GM19463 (cell line): ENCODE measurements at regions not wholly inside any gene's neighbourhood (a gene's known extent, or its start where the extent isn't known, plus 50 kb on each side); places are given as distances from the start of the nearest gene placed in this dataset.

Experiments
- ATAC-seq: cut with Tn5 transposase; IDR thresholded peaks from one replicate; pipeline ENCODE4 v1.9.1; 2021; ENCODE audit warnings: mild to moderate bottlenecking, moderate library complexity; ENCODE audit not compliant: unreplicated experiment

DNA sequence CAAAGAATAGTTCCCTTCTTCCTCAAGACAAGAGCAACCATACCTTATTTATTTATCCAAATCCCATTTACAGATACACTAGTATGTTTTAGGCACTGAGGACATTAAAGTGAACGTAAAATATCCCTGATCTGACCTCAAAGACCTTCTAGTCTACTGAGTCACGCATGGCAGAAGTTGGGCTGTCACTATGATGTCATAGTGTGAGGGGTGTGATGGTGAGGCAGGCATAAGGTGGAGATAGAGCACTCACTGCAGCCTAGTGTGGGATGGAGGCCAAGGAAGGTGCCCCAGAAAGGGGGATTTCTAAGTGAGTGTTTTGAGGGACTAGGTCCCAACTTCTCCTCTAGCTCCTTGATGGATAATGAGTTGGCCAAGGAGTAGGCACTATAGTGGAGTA lies 249.5 kb upstream of the SKOR2 start:
- ATAC-seq, result no peak

DNA sequence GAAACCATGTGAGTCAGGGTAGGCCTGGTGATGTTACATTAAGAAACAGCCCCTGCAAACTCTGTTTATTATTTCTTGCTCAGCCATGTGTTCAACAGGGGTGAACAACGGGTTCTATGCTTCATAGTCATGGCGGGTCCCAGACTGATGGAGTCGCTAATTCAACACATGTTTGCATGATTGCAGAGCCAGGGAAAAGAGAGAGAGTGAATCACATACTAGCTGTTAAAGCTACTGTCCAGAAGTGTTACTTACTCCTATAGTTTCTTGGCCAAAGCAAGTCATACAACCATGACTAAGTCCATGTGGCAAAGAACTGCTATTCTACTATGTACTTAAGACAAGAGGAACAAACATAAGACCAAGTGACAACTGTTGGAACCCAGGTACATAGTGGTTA lies 241.2 kb upstream of the SKOR2 start:
- no peak for ATAC-seq

DNA sequence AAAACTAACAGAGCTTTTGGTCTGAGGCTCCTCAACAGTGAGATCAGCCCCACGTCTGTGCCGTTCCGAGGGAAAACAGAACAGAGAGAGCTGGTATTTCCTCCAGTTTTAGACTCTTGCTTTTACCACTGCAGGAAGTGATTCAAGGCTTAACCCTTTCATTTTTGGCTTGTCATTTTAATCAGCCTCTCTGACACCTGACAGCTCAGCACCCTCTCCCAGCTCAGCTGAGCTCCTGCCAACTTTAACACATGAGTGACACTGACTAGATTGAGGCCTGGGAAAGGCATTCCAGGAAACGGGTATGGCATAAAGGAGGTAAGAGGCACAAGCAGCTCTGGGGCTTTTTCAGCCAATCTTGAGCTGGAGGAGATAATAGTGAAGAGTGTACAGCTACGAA lies 239.4 kb upstream of the SKOR2 start:
- ATAC-seq, result no peak

DNA sequence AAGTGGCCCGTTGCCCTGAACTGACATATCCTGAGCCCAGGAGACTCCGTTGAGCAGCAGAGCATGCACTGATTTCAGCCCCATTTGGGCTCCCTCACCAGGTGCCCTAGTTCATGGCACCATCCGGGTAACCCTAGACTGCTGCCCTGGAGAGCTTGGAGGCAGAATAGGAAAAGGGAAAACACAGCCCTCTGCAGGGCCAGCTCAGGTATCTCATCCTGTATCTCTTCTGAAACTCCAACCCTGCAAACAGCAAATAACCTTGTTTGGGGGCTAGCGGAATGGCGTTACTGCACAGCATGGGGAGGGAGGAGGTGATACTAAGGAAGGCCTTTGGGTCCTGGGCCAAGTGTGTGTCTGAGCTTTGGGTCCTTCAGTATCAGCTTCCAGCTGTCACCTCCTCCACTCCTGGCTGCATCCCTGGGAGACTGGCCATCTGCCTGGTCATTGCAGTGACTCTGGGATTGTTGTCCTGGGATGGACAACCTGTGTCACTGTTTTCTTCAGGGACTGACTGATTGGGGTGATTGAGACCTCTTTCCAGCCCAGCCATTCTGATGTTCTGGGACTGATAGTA lies 233.8 kb upstream of the SKOR2 start:
- ATAC-seq, result no peak

DNA sequence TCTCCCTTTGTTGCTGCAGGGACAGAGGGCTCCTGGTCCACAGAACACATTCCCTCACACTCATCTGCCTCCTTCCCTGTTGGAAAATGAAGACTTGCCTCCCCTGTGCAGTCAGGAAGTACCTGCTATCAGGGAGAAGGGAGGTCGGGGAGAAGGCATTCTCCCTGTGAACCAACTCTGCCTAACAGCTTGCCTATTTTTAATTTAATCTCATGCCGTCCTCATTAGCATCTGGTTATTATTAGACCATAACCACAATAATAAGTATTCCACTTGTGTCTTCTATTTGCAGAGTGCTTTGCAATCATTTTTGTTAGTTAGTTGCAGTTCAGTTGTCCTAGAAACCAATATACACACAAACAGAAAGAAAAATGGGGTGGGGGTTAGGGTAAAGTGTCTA lies 232.6 kb upstream of the SKOR2 start:
- ATAC-seq, result no peak

DNA sequence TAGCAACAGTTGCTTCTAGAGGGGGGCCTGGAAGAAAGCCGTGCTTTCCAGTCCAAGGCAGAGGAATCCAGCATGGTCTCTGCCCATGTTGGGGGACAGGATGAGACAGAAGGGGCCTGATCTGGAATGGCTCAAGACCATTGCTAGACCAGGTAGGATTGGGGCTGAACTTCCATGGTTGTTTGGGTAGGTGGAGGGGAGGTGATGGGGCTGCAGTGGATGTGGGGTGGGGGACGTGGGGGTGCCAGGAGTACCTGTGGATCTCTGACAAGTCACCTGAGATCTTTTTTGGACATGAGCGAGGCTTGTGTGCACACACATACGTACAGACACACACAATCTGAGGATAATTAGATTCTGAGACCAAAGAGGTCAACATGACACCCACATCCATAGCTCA lies 228.7 kb upstream of the SKOR2 start:
- ATAC-seq, result no peak

DNA sequence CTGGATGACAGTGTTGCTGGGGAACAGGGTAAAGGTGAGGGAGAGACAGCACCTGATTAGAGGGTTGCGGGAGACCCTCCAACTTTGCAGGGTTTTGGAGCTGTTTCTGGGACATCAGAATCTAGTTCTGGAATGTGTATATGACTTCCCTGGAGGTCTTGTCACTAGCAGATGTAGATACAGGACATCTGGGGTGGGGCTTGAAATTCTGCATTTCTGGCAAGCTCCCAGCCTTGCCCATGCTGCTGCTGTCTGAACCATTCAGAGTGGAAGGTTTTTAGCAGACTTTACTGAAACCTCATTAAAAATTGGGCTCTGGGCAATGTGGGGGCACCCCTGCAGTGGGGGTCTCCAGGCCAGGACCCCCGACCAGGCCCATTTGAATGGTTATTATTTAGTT lies 220.3 kb upstream of the SKOR2 start:
- ATAC-seq, result no peak

DNA sequence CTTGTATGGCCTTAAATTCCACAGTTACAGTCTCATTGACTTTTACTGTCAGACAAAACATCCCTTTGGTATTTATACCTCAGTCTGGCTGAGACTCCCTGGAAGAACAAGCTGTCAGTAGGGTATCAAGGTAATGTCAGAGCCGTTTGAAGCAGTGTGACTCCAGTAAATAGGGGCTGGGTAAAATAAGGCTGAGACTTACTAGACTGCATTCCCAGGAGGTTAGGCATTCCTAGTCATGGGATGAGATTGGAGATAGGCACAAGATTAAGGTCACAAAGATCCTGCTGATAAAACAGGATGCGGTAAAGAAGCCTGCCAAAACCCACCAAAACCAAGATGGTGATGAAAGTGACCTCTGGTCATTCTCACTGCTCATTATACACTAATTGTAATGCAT lies 219.5 kb upstream of the SKOR2 start:
- no peak for ATAC-seq

DNA sequence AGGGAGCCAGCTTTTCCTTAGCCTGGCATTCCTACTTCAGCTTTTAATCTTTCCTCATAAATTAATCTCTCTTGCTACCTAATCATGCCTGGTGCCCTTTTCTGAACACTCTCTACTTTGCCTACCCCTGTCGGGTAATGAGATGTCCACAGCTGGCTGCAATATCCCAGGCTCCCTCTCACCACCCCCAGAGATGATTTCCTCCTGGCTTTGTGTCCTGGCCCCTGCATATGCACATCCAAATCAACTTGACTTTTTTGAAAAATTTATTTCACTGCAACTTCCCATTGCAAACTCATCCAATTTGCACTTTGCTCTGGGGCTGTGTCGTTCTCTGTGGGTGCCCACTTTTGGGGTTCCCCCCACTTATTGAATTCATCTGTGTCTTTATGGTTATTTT lies 218.1 kb upstream of the SKOR2 start:
- ATAC-seq, result no peak

DNA sequence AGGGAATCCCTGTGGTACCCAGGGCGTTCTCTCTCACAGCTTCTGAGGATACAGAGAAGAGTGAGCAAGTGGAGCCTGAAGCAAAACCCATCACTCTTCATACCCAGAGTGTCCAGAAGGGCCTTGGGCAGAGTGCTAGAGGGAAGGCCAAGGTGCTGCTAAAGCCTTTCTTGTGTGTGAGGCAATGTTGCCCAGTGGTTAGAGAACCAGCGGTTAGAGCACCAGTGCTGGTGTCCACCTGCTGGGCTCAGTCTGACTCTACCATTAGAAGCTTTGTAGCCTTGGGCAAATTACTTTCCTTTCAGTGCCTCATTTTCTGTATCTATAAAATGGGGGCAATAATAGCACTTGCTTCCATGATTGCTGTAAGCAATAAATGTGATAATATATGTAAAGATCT lies 210.5 kb upstream of the SKOR2 start:
- ATAC-seq, result no peak

DNA sequence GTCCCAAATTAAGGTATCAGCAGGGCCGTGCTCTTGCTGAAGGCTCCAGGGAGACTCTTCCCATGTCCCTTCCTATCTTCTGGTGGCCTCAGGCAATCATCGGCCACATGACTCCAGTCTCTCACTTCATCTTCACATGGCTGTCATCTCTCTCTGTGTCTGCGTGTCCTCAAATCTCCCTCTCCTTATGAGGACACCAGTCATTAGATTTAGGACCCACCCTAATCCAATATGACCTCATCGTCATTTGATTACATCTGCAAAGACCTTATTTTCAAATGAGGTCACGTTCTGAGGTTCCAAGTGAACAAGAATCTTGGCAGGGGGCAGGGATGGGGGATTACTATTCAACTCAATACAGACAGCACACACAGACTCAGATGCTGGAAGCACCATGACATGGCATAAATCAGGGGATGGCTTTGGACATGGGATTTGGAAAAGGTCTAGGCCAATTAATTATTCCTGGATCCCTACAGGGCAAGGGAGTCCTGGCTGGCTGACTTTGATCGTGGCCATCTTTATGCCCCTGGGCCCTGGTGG lies 210.0 kb upstream of the SKOR2 start:
- ATAC-seq, result no peak

DNA sequence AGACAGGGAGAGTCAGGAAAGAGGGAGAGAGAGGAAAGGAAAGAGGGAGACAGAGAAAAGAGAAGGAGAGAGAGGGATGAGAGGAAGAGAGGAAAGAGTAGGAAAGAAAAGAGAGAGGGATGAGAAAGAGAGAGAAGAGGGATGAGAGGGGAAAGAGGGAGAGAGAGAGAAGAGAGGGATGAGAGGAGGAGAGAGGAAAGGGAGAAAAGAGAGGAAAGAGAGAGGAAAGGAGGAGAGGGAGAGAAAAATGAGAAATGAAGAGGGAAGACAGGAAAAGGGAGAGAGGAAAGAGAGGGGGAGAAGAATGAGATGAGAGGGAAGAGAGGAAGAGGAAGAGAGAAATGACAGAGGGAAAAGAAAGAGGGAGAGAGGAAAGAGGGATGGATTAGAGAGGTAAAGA lies 207.0 kb upstream of the SKOR2 start:
- no peak for ATAC-seq

DNA sequence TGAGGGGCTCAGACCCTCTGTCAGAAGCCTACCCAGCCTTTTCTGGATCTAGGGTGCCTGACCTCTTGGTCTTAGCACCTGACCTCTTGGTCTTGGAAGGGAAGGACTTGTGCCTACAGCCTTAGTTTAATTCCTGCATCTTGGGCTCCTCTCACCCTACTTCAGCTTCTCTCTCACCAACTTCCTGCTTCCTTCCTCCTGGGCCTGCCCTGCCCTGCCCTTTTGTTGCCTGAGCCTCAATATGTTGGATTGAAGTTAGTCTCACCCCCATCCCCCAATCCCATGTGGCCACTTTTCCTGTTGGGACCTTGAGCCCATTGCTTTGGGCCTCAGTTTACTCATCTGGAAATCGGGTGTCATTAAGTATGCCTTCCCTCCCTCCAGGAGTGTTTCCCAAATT lies 206.2 kb upstream of the SKOR2 start:
- no peak for ATAC-seq

DNA sequence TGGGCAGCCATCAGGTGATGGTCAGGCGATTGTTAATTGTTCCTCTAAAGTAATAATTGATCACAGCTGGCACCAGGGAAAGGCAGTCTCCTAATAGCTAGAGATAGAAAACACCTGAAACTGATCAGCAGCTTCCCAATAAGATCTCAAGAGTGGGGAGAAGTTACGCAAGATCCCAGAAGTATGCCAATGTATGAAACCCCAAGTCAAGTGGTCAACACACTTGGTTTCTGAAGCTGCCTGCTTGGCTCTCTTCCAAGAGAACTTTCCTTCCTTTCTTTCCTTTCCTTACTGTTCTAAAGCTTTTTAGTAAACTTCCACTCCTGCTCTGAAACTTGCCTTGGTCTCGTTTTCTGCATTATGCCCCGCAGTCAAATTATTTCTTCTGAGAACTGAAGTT lies 201.6 kb upstream of the SKOR2 start:
- ATAC-seq, result no peak

DNA sequence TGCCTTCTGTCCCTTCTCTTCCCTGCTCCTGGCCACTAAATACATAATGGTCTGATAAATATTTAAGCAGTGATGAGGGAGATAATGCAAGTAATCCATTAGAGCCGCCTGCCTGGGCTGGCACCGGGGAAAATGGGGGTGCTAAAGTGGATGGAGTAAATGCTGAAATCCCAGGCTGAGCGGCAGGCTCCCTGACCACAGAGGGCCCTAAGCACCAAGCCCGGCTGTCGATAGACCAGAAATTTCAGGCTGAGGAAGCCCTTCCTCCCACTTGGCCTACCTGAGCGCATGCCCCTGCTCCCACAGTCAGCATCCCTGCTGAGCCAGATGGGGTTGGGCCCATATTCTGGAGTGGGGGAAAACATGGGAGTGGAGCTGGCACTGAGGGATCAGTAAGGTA lies 197.5 kb upstream of the SKOR2 start:
- ATAC-seq, result no peak

DNA sequence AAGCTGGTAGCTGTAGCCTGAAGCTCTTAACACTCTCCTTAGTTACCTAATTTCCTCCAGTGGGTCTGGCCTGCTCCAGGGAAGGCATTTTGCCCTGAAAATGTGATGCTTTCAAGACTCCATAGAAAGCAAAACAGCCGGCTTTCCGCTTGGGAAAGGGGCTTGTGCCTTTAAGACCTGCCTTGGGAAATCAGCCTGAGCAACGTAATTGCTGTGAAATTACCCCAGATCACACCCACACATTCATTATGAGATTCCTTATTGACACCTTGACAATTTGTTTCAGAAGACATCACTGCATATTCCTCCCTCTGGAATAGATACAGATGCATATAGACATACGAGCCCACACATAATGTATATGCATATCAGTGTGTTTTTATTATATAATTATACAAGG lies 190.5 kb upstream of the SKOR2 start:
- ATAC-seq, result no peak

DNA sequence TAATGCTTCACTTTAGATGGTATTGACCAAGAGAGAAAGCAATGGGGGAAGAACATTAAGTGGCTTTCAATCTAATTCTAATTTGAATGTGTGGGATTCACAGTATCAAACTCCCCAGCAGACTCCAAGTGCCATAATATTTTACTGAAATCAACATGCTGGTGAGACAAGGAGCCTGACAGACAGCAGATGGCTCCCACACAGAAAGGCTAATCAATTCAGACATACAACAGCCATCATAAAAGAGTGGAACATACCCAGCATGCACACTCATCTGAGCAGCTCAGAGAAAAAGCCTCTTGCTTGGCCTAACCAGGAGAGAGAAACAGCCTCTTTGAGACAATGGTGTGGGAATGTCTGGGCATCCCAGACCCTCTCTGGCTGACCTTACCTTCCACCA lies 186.5 kb upstream of the SKOR2 start:
- no peak for ATAC-seq

DNA sequence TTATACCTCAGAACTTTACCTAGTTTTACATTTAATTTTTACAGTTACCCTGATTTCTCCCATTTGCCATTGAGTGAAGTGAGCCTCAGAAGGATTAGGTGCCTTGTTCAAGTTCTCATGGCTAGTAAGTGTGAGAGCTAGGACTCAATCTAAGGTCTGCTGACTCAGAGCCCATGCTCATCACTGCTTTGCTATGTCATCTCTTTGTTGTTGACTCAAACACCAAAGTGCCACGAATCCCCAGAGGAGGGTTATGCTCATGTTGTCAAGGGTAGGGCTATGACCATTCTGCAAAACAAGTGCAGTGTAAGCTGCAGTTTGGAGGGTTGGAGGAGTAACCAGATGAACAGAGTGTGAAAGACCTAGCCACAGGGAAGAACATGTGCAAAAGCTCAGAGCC lies 185.4 kb upstream of the SKOR2 start:
- ATAC-seq, result no peak

DNA sequence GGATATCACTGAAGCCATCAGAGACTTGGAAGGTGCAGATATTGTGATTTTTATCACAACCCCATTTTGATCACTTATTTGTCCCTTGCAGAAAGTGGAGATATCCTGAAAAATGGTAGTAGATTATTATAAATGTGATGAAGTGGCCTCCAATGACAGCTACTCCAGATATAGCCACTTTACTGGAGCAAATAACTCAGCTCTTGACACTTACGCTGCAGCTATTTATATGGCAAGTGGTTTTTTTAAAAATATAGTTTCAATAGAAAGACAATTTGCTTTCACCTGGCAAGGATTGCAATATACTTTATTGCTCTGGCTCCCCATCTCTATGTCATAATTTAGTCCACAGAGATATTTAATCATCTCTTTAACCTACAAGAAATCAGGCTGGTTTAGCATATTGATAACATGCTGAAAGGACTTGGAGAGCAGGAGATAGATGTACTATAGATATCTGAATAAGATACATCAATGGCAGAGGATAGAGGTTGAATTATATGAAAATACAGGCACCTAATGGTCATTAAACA lies 182.8 kb upstream of the SKOR2 start:
- no peak for ATAC-seq

DNA sequence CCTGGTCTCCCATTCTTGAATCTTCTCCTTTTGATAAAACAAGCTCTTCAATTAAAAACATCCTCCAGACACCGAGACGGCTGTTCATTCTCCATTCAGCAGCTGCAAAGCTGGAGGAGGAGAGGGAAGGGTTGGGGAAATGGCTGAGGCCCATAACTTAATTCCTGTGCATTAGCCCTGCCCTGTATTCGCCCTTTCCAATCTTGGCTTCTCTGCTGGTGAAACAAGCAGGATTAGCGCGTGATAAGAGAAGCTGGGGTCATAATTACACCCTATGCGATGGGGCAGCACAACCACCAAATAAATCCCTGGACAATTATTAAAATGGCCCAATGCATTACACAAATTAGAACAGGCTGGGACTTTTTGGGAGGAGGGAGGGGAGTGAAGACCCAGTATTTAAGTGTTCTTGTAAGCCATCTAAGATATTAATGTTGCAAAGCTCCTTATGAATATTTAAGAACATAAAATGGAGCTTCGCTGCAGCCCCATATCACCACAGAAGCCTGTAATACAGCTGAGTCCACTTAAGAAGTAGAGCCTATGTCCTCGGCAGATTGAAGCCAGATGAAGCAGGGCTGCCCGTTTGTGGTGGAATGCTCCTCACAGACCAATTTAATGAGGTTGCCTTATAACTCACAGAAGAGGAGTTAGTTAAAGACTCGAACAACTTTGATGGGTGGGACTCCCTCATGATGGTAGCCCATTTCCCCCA lies 176.6 kb upstream of the SKOR2 start:
- ATAC-seq, result no peak

DNA sequence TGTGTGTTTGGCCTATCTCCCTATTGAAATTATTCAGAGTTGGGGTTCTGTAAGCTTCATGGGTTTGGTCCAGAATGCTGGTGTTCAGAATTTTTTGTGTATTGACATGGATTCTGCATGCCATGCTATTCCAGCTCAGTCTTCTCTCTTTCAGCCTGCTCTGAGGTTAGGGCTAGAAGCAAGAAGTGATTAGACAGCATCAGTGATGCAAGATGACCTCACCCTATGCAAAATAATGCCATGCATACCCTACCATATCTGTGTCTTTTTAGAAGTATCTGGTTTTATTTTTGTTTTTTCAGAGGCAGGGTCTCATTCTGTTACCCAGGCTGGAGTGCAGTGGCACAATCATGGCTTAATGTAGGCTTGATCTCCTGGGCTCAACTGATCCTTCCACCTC lies 175.6 kb upstream of the SKOR2 start:
- no peak for ATAC-seq

DNA sequence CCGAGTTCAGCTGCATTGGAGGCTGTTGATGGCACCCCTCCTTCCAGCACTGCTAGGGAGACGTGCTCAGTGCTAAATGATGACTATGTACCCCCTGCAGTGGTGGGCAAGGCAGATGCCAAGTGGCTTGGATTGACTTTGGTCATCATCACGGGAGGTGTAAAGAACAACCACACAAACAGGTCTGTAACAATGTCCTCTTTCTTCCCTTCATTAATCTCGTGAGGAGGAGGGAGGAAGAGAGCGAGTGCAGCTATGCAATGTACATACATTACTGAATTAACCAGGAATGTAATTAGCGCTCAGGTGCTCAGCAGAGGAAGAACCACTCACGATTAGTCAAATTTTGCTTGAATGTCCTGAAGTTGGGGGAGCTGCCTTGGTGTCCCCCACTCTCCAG lies 173.9 kb upstream of the SKOR2 start:
- ATAC-seq, result no peak

DNA sequence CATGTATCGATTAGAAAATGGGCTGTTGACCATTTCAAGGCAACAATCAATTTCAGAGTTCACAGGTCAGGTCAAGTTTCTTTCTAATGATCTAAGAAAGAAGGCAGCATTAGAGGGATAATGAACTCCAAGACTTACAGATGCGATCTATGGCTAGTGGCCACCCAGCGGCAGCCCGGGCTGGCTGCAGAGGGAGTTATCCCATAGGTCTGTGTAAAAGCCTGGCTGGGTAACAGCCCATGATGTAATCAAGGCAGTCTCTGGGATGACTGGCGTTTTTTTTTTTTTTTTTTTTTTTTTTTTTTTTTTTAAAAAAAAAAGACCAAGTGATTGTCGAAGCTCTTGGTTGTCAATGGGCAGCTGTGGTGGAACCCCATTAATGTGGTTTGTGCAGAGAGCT lies 171.1 kb upstream of the SKOR2 start:
- ATAC-seq, result no peak
